GM21529 (cell line): ENCODE measurements at regions not wholly inside any gene's neighbourhood (a gene's known extent, or its start where the extent isn't known, plus 50 kb on each side); places are given as distances from the start of the nearest gene placed in this dataset.

Experiments used
- ATAC-seq: cut with Tn5 transposase; IDR thresholded peaks from one replicate; pipeline ENCODE4 v1.9.1; 2021; ENCODE audit not compliant: unreplicated experiment

DNA sequence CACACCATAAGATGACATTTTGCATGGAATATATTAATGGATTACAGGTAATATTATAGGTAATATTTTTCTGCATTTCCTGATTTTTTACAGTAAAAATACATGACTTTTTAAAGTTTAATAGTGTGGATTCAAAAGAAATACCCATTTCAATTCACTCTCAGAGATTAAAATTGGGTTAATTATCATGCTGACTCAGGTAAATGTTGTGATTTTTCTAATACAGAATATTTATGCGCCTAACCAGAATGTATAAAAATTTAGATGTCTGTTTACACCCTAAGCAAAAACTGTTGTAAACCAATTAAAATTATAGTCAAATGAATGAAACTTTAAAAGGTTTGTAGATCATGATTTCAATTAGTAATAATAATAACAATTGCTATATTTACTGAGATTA is 117.2 kb upstream of the FLRT2 start:
- ATAC-seq = no peak

DNA sequence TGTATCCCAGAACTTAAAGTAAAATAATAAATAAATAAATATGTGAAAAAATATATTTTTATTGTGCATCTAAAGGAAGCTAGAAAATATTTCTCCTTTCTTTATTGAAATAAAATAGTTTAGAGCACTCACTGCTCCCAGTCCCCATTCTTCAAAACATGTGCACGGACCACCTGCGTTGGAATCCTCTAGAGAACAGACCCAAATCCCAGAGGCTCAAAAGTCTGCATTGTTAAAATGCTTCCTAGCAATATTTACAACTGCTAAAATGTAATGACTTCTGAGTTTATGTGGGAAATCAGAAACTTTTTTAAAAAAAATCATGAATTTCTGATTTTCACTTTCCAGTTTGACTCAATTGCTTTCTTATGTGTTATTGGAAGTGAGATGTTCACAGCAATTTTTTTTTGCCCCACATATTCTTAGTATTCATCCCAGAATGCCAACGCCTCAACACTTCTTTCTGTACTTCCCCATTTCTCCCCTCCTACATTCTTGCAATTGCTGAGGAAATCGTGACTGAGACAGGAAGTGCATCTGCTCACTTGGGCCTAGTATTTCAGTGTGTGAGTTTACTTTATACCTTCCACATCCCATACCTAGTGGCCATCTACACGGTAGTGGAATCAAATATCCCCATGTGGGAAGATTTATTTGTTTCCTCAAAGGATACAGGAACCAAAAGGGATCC is 116.0 kb upstream of the FLRT2 start:
- no peak for ATAC-seq

DNA sequence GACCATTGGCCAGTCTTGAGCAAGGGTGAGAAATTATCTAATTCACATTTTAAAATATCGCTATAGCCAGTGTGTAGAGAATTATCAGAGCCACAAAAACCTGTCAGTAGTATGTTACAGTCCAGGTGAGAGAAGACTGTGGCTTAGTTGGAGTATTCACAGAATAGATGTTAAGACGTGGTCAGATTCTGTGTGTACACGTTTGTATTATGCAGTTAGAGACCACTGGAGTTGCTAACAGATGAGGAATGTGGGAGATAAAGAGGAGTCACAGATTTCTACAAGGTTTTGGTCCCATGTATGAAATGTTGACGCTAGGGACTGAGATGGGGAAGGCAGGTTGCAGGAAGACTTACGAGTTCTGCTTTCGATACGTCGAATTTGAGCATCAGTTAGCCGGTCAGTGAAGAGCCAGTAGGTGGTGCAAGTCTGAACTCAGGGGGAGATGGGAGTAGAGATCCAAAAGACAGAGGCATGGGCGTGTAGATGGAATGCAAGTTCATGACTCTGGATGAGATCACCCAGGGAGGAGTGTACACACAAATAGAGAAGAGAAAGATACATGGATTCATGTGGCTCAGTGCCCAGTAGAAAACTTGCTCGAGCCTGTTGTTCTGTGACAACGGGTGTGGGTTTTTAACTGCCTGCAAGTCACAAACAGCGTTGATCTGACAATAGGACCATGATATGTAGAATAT is 114.8 kb upstream of the FLRT2 start:
- ATAC-seq = no peak

DNA sequence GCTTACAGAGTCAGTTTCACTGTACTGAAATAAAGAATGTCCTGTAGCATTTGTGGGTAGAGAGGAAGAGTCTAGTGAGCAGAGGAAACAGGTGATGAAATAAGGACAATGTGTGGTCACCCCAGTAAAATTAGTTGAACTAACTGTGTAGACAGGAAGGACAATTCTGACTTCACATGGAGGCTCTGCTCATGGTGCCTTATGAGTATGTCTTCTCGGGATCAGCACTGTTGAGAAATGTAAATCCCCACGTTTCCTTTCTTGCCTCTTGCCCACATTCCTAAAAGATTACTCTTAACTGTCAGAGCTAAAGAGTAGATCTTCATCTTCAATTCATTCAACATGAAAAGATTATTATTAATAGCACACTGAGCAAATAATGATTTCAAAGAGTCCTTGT is 113.2 kb upstream of the FLRT2 start:
- ATAC-seq = no peak

DNA sequence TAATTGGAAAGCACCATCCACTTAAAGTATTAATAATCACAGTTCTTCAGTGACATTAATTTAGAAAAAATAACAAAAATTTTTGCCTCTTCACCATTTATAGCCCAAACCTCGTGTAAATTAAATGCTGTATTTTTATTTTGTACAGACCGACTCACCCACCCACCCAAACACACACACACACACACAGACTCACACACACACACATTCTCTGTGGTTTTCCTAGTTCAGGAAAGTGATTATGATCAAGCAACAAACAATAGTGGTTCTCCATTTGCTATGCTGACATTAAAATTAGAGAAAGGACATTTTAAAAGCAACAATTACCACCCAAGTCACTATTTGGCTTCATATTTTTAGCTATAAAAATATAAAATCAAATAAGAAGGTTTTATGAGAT is 112.5 kb upstream of the FLRT2 start:
- no peak for ATAC-seq

DNA sequence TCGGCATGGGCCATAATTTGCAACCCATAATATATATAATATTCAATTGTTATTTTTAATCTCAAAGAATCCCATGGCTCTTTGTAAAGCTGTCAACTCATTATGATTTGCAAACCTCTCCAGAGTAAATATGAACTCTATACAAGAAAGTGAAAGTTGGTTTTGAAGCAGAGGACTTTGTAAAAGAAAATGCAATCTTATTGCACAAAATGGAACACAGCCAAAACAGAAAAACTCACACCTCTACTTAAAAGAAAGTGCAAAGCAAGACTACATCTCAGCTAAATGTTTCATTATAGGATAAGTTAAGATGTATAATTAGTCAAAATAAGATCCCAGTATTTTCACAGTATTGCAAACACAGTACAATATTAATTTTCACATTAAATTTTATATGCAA is 111.2 kb upstream of the FLRT2 start:
- no peak for ATAC-seq

DNA sequence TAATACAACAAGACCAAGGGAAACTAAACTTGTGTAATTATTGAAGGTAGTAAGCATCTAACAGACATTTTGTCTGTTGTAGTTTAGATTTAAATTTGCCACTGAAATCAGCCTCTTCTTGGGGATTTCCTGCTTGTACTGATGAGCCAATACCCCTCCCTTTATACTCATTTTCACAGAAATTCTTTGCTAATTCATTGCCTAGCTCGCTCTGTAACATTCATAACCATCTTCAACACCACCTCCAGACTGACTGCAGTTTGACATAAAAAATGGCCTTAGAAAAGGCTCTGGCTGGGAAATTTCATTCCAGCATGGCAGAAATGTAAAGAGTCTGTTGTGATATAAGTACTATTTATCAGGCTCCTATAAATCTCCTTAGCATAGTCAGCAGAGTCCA is 109.7 kb upstream of the FLRT2 start:
- ATAC-seq = no peak

DNA sequence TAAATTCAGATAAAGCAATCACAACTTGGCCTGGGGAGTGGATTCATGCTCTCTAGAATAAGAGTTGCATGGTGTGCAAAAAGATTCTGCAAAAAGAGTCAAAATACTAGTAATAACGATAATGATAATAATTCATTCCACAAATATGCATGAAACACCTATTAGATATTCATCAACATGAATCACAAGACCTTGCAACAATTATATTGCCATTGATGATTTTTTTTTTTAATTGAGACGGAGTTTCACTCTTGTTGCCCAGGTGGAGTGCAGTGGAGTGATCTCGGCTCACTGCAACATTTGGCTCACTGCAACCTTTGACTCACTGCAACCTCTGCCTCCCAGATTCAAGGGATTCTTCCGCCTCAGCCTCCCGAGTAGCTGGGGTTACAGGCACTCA is 109.2 kb upstream of the FLRT2 start:
- no peak for ATAC-seq

DNA sequence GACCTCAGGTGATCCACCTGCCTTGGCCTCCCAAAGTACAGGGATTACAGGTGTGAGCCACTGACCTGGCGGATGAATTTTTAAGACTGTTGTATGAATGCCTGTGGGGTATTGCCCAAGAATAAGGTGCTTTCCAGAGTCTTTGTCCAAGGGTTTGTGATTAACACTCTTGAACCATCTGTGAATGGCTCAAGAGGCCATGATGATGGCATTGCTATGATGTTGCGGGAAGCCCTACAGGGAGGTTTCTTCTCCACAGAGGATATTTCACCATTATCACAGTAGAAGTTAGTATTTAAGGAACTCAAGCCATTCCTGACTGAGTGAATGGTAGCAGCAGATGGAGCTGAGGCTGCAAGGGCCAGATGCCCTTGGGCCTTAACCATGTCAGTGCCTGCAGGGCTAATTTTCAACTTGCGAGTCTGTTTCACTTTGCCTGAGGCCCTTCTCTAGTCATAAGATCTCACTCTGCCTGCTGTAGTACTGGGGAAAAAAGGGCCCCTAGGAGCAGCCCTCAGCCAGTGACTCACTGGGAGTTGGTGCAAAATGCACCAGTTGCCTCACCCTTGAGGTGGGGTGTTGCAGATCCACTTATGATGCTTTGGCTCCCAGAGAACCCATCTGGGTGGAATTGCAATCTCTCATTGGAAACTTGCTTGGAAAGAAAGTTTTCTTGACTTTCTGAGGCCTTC is 108.6 kb upstream of the FLRT2 start:
- no peak for ATAC-seq

DNA sequence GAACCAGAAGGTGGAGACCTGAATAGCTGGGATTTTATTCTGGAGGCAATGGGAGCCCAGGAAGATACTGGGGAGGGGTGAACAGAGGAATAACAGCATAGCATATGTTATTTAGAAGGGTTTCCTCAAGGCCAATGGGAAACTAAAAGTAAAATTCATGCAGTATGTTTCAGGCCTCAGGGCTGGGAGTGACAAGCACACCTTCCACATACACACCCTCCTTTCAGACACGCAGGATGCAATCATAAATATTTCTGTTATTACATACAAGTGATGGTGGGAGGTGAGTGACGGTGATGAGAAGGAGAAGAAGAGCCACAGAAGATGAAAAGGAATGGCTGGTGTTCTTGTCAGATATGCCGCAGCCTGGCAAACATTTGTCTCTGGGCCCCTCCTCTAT is 106.1 kb upstream of the FLRT2 start:
- ATAC-seq = no peak

DNA sequence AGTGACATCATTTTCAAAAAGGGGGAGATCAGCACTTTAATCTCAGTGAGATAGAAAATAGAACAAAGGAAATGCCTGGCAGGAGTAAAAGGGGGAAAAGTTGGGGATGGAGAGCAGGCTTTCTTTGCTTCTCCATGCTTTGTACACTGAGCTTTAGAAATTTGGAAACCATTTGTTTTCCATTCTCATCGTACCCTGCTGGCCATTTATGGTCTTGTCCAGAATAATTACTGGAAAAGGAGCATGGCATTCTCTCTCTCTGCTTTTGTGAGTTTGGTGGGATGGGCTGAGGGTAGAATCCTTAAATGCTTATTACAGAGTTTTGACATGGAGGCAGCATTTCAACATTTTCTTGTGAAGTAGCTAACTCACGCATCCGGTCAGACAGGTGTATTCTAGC is 104.4 kb upstream of the FLRT2 start:
- no peak for ATAC-seq

DNA sequence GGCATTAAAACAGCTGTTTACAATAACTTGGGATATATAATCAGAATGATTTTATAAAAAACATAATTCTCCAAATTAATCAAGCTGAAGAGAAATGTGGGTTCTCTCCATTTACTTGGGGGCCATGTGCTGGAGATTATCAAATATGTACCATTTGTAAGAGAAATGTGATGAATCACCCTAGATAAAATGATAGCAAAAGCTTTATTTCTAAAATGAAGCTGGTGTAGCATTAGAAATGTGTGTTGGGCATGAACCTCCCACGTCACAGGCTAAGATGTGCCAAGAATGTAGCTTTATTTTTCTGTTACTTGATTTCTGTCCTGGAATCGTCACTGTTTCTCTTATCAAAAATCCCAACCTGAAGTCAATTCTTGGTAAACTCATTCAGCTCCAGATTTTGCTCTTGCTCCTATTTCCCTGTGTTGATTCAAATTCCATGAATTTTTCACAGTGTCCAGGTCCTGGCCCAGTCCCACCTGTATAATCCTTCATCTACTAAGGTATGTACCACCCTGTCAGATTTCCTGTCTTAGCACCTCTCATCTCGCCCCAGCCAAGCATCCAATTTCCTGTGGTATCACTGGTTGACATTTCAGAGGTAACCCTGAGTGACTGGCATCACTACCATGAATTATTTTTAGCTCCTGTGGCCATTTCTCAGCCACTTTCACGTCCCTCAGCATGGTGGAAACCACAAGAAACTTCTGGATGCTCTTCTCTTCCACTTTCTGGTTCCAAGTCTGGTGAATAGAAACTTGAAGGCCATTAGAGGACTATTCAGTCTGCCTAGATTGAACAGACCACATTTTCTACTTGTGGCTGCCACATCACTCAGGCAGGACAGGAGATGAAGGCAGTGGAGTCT is 103.6 kb upstream of the FLRT2 start:
- no peak for ATAC-seq

DNA sequence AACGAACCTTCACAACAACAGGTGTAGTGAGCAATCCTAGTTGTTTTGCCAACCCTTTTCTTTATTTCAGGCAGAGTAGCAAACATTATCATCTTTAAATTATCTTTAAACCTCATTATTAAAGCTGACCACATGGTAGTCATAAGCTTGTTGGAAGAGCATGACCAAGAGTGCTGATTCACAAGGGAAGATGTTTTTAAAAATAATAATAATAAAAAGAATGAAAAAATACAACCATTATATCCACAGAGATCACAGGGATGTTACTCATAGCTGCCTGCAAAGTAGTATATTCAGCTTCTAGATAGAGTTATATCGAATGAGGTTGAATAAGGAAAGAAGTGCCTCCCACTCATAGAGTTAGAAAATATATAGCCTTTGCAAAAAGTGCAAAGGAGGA is 101.0 kb upstream of the FLRT2 start:
- ATAC-seq = no peak

DNA sequence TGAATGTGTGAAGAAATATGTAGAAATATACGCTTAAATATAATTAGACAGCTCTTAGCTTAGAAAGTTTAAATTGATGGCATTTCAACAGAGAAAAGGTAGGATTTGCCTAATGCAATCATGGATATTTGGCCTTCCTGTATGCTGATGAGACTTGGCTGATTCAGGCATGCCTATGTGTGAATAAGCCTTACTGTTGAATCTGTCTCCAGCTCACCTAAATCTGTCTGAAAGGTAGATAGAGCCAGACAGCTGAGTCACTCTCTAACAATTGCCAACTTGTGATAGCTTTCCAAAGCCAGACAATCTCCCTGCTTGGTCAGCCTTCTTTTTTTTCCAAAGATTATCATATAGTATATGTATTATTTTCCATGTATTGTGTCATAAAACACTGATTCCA is 92.8 kb upstream of the FLRT2 start:
- no peak for ATAC-seq

DNA sequence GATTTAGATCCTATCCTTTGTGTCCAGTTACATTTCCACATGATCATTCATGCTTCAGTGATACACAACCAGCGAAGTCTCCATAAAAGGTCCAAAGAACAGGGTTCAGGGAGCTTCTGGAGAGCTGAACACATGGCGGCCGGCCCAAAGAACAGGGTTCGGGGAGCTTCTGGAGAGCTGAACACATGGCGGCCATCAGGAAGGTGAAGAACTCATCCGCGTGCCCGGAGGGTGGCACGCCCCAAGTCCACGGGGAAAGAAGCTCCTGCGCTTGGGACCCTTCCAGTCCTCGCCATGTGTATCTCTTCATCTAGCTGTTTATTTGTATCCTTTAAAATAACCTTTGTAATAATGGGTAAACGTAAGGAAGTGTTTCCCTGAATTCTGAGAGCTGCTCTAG is 91.9 kb upstream of the FLRT2 start:
- ATAC-seq = no peak

DNA sequence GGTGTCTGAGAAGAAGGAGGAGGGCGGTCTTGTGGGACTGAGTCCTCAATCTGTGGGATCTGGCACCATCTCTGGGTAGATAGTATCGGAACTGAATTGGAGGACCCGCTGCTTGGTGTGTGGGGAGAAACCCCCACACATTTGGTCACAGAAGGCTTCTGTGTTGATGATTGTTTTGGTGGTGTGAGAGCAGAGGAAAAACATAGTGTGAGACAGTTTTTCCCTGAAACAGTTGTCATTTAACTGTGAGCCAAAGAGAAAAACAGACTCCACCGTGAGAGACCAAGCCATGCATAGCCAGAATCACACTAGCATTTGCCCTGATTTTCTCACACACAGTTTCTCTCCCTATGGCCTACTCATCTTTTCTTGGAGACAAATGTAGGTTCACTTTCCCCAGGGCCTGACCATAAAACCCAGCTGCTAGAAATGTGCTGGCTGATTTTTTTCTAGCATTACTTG is 91.4 kb upstream of the FLRT2 start:
- ATAC-seq = no peak

DNA sequence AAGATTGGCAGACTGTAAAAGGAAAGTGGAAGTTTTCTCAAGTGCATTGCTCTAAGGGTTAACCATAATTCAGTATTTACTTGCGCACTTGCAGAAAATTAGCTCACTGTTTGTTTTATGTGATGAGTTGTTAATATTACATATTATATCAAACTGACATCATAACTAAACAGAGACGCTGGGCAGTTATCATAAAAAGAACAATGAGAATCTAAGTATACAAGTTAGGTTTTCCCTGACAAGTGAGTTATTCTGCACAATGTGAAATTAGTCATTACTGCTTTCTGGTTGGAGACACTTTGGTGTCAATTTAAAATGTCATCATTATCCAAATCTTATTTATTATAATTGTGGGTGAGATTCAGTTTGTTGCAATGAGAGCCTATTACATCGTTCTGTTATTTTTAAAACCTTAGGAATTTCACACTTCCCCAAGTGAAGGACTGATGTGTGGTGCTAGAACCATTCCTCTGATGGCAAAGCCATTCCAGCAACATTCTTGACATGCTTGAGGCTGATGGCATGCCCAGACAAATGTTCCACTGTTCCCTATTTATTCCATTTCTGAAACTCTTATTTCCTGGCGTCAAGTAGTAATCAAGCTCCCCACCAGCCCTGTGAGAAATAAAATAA is 90.1 kb upstream of the FLRT2 start:
- no peak for ATAC-seq

DNA sequence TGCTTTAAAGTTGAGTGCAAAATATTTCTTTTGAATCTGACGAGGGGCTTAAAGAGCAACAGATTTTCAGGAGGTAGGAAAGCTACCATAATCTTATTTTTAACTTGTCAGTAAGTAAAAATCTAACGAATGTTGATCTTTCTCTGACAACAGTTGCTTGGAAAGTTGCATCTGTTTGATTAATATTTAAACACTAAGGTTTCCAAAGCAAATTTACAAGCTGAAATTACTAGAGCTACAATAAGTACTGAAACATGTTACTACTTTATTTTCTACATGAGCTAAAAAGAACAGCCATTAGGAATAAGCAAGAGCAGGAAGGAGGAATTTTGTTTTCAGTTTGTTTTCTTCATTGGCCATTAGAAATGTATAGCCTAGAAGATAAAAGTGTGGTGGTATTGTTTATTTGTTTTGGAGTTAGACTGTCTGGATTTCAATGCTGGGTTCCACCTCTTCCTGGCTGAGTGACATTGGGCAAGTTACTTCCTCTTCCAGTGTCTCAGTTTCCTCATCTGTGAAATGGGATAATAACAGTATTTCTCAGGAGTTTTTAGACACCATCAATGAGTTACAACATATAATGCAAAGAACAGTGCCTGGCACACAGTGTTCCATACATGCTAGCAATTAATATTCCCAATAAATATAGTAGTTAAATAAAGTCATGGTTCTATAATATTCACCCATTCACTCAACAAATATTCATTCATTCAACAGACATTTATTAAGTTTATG is 87.9 kb upstream of the FLRT2 start:
- no peak for ATAC-seq

DNA sequence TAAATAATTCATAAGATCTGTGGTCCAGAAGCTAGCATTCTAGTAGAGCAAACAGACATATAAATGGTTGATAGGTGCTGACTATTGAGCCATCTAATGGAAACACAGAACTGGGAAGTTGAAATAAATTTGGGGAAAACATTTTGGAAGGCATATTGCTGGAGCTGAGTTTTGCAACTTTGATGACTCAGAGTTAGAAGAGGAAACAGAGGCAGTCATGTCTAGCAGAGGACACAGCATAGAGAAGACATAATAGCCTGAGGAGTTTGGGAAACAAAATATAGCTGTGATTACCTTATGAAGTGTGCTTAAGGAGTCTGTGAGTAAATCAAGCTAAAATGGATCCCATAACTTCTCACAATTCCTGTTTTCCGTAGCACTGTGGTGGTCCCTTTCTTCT is 86.9 kb upstream of the FLRT2 start:
- ATAC-seq = no peak

DNA sequence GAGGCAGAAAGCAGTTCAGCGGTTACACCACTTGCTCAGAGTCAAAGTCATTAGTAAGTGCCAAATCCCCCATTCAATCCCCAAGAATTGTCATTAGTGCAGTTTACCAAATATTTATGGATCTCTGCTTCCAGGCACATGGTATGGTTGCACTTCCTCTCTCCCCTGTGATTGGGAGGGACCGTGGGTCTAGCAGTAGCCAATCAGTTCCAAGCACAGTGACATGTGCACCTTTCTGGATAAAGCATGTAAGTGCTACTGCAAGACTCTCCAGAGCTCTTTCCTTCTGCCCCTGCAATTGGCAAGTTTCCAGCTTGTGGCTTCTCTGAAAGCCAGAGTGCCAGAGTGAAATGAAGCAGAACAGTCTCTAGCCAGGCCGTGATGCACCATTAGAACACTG is 85.3 kb upstream of the FLRT2 start:
- no peak for ATAC-seq
